ENCODE measurements at regions not wholly inside any gene's neighbourhood (a gene's known extent, or its start where the extent isn't known, plus 50 kb on each side); places are given as distances from the start of the nearest gene placed in this dataset.
"Not testable (repeated sequence)": the region's sequence is repeated elsewhere in the genome, so short reads cannot be mapped to it uniquely, and the experiment has no call there.

DNA sequence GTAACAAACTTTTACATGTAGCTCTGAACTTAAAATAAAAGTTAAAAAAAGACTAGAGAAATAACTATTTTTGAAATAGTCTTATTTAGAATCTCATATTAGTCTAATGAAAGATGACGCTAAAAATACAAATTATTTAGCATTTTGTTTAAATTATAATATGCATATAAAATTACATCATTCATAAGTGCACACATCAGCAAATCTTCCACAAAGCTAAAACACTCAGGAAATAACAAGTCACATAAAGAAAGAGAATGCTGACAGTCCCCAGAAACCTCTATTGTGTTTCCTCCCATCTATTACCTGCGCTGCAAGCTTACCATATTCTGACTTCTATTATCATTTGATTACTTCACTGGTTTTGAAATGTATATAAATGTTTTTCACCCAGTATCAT, 986.9 kb upstream of the SEMA6A start:
- intact Hi-C loops (cut with micrococcal nuclease): no loop called here

DNA sequence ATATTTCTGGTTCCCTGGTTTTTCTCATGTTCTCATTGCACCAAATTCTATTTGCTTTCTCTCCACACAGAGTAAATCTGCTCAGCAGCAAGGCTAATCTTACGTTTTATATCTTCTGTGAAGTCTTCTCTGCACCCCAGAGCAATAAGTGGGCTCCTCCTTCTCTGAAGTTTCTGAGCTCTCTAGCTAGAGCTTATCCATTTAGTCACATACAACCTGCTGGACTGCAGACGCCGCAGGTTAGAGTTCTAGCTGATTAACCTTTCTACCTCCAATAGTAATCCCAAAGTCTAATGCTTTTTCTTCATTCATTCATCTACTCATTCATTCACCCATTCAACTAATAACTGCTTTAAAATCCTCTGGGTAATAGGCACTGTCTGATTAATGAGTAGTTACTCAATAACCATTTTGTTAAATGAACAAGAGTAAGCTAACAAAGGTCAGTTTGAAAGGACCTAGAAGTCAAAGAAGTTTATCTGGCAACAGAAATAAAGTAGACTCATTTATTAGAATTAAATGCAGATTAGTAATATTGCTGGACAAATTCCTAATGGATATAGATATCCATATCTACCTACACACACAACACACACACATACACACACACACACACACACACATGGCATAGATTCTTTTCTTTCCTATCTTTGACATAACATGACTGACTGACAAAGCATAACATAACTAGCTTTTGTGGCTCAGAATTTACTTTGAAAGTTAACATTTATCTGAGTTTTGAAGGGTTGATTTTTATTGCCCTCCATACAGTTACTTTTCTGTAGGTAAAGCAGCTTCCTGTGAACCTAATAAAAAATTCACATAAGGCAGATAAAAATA, 984.6 kb upstream of the SEMA6A start:
- intact Hi-C loops (cut with micrococcal nuclease): no loop called here

DNA sequence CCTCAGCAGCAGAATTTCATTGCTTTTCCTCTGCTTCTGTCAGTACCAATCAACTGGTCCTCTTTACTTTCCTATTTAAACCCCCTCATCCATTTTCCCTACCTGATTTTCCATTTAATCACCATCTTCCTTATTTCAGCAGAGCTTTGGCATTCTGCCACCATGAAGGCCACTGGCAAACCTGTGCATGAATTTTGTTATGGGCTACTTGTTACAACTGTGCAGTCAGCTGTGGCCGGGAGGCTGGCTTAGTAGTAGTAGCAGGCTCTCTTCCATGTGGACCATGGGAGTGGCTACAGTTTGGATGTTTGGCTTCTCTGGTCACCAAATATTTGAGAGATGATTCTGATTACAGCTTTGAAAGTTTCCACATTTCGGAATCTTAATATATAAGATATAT, 976.6 kb upstream of the SEMA6A start:
- intact Hi-C loops (cut with micrococcal nuclease): no loop called here

DNA sequence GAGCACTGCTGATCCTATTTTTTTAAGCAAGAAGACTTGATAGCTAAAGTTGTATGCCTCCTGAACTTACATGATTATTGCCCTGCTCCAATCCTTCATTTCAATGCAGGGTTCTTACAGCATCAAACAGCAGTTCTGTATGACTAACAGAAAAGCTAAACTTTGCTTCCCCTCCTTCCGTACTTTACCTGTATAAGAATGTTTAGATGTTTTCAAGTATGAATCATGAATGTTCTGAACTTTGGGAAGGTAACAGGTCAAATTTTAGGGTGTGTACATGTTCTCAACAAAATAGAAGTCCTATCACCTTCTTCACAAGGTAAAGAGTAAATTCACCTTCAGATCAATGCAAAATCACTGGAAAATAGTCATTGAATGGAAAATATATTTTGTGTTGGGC, 972.6 kb upstream of the SEMA6A start:
- intact Hi-C loops (cut with micrococcal nuclease): no loop called here

DNA sequence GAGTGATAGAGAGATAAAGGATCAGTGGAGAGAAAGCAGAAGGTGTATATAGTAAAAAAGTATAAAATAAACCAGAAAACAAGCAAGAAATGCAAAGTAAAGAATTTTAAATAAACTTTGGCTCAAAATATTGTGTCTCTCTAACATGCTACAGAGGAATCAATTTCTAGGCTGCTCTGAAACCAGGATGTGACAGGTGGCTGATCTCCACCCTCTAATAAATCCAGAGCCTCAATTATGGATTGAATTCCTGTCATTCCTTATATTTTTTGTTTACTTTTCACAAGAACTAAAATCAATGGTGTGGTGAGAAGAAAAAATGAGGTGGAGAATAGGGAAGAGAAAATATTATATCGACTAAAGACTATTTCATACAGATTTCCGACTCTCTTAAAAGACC, 965.1 kb upstream of the SEMA6A start:
- intact Hi-C loops (cut with micrococcal nuclease): no loop called here

DNA sequence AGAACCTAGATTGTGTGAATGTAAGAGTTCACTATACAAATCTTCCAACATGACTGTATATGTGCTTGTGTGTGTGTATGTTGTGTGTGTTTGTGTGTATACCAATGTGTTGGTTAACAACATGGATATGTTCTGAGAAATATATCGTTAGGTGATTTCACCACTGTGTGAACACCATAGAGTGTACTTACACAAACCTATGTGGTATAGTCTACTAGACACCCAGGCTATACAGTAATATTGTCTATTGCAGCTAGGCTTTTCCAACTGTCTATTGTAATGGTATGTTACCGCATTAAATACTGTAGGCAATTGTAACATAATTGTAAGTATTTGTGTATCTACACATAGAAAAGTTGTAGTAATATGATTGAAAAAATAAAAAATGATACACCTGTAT, 959.2 kb upstream of the SEMA6A start:
- intact Hi-C loops (cut with micrococcal nuclease): no loop called here

DNA sequence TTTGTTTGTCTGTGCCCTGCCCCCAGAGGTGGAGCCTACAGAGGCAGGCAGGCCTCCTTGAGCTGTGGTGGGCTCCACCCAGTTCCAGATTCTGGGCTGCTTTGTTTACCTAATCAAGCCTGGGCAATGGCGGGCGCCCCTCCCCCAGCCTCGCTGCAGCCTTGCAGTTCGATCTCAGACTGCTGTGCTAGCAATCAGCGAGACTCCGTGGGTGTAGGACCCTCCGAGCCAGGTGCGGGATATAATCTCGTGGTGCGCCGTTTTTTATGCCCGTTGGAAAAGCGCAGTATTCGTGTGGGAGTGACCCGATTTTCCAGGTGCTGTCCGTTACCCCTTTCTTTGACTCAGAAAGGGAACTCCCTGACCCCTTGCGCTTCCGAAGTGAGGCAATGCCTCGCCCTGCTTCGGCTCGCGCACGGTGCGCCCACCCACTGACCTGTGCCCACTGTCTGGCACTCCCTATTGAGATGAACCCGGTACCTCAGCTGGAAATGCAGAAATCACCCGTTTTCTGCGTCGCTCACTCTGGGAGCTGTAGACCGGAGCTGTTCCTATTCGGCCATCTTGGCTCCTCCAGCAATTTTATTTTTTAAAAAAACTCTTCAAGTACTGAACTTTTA, 958.5 kb upstream of the SEMA6A start:
- intact Hi-C loops (cut with micrococcal nuclease): not testable (repeated sequence)

DNA sequence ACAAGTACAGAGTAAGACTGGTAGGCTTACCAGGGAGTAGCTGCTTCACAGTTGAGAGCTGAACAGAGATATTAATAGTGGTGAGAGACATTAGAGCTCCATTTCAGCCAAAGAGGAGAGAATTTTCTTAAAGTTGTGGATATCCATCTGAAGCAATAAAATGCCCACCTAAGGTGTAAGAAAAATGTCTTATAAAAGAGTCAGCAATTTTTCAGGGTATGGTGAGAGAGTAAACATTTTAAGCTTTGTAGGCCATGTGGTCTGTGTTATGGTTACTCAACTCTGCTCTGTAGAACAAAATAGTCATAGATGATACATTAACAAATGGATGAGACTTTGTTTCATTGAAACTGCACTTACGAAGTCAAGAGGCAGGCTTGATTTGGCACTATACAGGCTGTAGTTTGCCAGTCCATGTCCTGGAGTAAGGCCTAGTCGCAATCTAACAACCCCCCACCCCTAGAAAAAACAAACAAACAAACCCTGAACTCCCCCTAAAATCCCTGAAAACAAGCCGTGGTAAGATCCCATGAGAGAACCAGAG, 945.4 kb upstream of the SEMA6A start:
- intact Hi-C loops (cut with micrococcal nuclease): no loop called here

DNA sequence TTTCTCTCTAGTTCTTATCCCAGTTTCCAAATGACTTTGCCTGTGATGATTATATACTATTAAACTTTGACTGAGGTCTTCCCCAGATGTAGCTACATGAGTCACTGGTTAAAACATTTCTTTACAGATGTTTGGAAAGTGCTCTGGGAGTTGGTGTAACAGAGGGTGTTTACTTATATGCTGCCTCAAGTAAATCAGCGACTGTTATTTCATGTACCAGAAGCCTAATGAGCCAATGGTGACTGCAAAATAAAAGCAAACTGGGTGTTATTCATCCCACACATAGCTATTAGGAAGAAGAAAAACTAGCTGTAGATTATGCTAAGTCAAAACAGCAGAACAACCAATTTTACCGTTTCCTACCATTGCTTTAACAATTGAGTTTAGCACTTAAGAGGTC, 929.7 kb upstream of the SEMA6A start:
- intact Hi-C loops (cut with micrococcal nuclease): no loop called here

DNA sequence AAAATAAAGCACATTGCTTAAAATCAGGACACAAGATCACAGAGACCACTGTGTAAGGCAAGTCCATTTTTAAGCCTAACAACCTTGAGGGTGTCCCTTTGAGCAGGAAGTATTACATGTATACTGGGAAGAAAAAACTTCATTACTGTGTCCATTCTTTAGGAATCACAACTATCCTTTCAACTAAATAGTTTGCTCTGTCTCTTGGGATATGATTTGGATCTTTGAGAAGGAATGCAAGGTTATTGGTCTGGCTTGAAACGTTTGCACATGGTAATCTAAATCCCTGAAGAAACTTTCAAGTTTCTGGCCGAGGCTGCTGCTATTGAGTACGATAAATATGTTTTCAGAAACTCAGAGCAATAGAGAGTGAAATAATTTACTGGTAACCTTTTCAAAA, 923.0 kb upstream of the SEMA6A start:
- intact Hi-C loops (cut with micrococcal nuclease): no loop called here

DNA sequence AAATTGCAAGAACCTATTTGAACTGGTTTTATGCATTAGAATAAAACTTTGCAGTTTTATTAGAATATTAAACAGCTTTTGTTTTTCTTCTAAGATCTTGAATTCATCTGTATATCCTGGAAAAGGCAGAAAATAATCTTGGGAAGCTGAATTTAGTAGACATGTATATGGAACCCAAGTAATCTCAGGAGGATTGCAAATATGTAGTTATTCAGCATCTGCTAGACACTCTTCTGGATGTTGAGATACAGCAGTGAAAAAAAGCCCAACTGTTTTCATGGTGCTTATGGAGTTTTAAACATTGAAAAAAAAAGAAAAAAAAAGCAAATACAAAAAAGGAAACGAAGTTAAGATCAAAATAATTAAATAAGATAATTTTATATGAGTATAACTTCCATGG, 922.2 kb upstream of the SEMA6A start:
- intact Hi-C loops (cut with micrococcal nuclease): no loop called here

DNA sequence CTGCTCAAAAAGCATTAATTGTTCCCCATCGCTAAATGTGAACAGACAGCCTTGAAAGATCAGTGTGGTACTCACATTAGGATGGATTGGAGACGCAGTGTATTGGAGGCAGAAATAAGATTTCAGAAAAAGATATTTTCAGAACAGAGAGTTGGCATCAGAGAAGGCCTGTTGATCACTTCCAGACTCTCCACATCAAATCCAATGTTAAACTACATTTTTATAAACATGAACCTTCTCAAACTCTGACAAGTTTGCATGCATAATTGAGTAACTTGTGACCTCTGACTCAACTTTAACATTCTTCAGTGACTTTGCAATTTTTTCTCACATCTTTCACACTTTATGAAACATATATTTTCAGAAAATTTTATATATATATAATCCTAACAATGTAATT, 919.6 kb upstream of the SEMA6A start:
- intact Hi-C loops (cut with micrococcal nuclease): no loop called here

DNA sequence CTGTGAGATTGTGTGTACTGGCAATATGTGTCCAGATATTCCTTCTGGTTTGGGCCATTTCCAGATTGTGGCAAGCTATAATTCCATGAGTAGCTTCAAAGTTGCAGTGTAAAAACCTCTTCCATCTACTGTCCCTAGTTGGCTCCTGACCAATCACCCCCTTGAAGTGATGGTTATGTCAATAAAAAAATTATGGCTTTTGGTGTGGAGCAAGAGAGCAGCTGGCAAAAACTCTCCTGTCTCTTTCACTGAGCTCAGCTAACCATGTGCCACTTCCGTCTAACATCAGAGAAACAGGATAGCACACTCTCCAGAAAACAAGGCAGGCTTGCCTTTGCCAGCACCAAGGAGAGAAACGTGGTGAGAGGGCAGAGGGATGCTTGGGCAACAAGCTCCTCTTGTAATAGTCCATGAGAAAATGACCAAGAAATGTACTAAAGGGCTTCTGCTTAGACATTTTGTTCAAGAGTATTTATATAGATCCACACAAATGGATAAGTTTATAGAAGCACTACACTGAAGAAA, 914.4 kb upstream of the SEMA6A start:
- intact Hi-C loops (cut with micrococcal nuclease): no loop called here

DNA sequence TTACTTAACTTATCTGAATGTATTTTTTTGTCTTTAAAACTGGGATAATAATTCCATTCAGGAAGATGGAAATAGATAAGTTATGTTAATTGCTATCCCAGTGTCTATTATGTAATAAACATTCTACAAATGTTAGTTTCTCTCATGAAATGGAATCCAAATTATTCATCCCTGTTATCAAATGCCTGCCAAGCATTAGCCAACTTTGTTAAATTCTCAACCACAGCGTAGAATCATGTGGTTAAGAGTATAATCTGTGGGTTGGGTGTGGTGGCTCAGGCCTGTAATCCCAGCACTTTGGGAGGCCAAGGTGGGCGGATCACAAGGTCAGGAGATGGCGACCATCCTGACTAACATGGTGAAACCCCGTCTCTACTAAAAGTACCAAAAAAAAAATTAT, 912.9 kb upstream of the SEMA6A start:
- intact Hi-C loops (cut with micrococcal nuclease): no loop called here

DNA sequence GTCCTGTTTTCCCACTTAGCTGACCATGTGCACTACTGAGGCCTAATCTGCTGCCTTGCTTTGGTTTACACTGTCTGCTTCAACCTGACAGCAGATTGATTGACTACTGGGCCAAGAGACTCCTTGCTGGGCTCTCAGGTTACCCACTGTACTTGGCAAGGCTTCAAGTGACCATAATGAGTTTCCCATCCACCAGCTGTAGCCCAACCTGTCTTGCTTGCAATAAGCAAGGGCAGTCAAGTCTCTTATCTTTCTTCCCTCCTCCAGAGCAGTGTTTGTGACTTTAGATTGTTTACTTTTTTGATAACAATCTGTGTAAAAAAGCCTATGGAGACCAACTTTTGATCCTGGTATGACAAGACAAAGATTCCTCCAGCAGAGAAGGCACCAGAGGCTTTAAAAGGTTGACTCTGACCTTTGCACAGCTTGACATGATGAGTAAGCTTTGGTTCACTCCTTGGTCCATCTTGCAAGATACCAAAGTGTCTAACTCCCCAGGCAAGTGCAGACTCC, 912.3 kb upstream of the SEMA6A start:
- intact Hi-C loops (cut with micrococcal nuclease): no loop called here

DNA sequence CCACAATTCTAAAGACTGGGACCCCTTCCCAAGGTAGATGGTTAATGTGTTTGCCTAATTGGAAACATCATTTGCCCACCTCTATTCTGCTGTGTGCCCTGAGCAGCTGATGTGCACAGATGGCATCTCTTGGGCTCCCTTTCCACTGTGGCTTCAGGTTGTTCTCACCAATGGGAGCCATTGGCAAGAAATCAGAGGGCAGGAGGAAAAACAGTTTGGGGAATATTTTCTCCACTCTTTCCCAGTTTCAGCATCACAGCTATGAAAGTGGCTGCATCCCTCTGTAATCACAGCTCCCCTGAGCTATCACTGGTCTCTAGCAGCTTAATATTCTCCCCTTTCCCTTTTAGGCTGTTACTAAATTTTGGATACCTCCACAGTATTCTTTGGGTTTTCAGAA, 911.6 kb upstream of the SEMA6A start:
- intact Hi-C loops (cut with micrococcal nuclease): no loop called here

DNA sequence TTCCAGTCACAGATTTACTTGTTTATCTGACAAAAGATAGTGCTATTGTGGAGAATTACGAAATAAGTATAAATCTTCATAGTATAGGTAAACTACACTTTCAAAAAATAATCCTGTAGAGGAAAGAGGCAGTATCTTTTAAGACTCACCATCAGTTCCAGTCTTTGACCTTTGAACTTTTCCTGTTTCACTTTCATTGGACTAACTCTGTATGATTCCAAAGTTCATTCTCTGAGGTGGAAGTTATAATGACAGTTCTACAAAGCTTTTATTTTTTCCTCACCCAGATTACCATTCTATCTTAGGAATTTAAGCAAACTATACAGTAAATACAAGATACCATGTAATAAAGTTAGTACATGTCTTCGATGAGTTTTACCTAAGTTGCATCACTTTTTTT, 901.3 kb upstream of the SEMA6A start:
- intact Hi-C loops (cut with micrococcal nuclease): no loop called here

DNA sequence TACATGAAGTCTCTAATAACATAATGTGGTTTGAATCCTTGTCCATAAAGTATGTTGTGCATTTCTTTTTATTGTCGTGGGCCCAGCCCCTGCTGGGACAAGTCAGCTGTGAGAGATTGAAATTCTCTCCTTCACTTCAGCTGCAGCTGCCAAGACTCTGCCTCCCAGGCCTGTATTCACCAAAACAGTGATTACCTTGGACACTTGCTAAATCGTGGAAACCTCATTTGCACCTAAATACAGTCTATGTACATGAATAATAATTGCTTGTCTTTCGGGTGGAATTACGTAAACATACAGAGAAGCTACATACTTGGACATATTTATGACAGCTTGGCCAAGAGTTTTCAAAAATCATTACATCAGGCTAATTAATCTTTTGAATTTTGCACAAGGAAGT, 898.5 kb upstream of the SEMA6A start:
- intact Hi-C loops (cut with micrococcal nuclease): no loop called here

DNA sequence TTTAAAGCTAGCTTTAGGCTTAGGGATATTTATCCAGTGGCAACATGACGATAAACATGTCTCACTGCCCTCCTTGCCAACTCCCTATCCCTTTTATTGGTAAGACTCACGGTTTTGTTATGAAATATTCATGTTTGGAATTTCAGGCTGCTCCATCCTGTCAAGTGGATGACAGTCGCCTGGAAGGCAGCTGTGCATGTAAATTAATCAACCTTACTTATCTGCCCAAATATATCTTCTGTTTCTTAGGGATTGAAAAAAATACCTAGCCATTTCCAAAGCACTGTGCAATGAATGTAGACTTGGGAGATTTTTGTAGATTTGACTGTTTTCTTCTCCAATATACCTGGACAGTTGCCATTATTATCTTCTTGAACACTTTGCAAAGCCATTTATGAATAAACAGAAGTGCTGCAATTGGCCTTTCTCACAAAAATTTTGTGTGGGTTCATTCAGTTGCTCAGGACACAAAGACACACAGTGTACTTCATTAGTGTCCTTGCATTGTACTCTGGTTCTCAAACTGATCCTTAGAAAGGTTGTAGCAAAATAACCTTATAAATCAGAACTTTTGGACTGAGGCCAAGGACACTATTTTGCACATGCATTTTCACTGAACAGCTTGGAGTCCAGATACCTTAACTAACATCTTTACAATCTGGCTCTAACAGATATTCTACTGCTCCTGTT, 889.4 kb upstream of the SEMA6A start:
- intact Hi-C loops (cut with micrococcal nuclease): no loop called here

DNA sequence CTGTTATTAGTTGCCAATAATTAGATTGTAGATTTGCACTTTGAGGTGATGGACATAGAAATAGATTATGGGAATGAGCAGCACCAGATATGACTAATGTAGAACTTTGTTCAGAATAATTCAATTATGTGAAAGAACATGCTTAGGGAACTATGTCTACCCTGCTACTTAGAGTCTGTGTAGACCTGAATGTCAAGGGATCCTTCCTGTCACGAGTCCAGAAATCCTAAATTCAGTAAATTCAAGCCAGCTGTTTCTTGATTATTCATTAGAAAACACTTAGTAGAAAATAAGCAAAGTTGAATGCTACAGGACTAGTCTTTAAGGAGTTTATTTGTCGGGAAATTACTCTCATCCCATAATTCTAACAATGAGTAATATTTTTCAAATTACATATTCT, 887.3 kb upstream of the SEMA6A start:
- intact Hi-C loops (cut with micrococcal nuclease): no loop called here

DNA sequence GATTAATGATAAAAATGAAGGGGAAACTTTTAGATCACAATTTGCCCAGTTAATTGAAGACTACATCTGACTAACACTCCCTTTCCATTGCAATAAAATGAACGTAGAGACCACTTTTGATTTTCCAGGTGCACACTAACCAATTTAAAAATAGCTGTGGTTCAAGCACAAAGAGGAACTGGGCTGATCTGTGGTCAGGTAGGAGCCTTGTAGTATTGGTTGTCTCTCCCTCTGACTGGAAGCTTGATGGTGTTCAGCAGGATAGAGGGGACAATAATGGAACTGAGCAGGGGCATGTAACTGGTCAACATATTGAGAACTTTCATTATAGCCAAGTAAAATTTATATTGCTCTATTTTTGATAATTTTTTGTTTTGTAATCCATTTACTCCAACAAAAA, 886.8 kb upstream of the SEMA6A start:
- intact Hi-C loops (cut with micrococcal nuclease): no loop called here

DNA sequence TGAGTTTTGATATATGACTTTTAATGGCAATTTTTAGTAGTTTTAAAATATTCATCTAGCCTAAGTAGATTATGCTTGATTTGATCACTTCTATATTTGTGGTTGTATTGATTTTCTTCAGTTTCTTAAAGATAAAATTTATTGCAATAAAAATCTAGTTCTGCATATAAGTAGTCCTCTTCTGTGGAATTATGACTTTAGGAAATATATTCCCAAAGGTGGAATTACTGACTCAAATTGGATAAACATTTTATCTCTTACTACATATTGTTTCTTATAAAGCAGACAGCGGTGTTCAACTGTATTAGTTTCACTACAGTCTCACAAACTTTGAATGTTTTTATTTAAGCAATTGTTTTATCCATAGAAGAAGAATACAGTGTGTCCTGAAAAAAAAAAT, 883.0 kb upstream of the SEMA6A start:
- intact Hi-C loops (cut with micrococcal nuclease): loop anchor here (10.0 kb wide), 2 partner anchors 1157 to 1323 kb away; no protein-coding TSS in a partner anchor
